Gastrocnemius medialis (tissue), 4 donors: ENCODE measurements at regions not wholly inside any gene's neighbourhood (a gene's known extent, or its start where the extent isn't known, plus 50 kb on each side); places are given as distances from the start of the nearest gene placed in this dataset.

Experiments used
- CTCF ChIP-seq, 5 experiments: fragments of 450-650 bp in 3 of 5; fragments of 200-600 bp in 2 of 5; sonication (generic) in 2 of 5; IDR thresholded peaks in 4 of 5; conservative IDR thresholded peaks in 1 of 5; 1 replicate in 4 of 5; 2 replicates in 1 of 5; pipeline ENCODE4 v1.5.1; 2016 to 2019; ENCODE audit warnings: antibody characterized with exemption in 5 of 5, mild to moderate bottlenecking in 3 of 5, moderate library complexity in 3 of 5
- POLR2A ChIP-seq, 2 donors: fragments of 450-650 bp; IDR thresholded peaks; one replicate each; pipeline ENCODE4 v1.6.1; 2017; ENCODE audit warnings: antibody characterized with exemption in 2 of 2, mild to moderate bottlenecking in 2 of 2, moderate library complexity in 2 of 2

GRCh38 chr7:114140561-114140960, 221.8 kb upstream of the PPP1R3A start:
- TF ChIP-seq CTCF (IDR thresholded peaks at IDR 0.05 in 4 of 5, conservative IDR thresholded peaks at IDR 0.05 in 1 of 5) (no peak), POLR2A (IDR thresholded peaks at IDR 0.05) (no peak)
